Natural killer cell (primary cell): ENCODE measurements at regions not wholly inside any gene's neighbourhood (a gene's known extent, or its start where the extent isn't known, plus 50 kb on each side); places are given as distances from the start of the nearest gene placed in this dataset.

Experiments used
- ATAC-seq, 3 donors: fragments of 150-1000 bp in 2 of 3; fragments of 200-7000 bp in 1 of 3; cut with Tn5 transposase; 1 replicate in 1 of 3; 2 replicates in 2 of 3; pipeline ENCODE4 v1.10.0; 2021; ENCODE audit warnings: mild to moderate bottlenecking in 2 of 3, moderate library complexity in 2 of 3
- DNase-seq, 2 donors: peaks; one replicate each; pipeline versions ENCODE4 v3.0.0 to v3.0.0-alpha.2; 2013 to 2021; ENCODE audit warnings: mixed read lengths in 1 of 2
- H3K27ac ChIP-seq: one replicate; pipeline ENCODE4 v1.5.1; 2013; ENCODE audit warnings: mild to moderate bottlenecking, low read length
- H3K27me3 ChIP-seq: one replicate; pipeline ENCODE4 v1.6.1; 2013; ENCODE audit warnings: low read length; ENCODE audit not compliant: control insufficient read depth, insufficient read depth
- H3K36me3 ChIP-seq: one replicate; pipeline ENCODE4 v1.6.1; 2013; ENCODE audit warnings: low read length; ENCODE audit not compliant: control insufficient read depth, insufficient read depth
- H3K4me1 ChIP-seq: one replicate; pipeline ENCODE4 v1.6.1; 2013; ENCODE audit warnings: low read length; ENCODE audit not compliant: control insufficient read depth, insufficient read depth
- H3K4me3 ChIP-seq: one replicate; pipeline ENCODE4 v1.5.1; 2013; ENCODE audit warnings: low read length
- H3K9me3 ChIP-seq: one replicate; pipeline ENCODE4 v1.6.1; 2013; ENCODE audit warnings: low read length; ENCODE audit not compliant: control insufficient read depth, insufficient read depth
- H3K27ac Mint-ChIP-seq, 2 donors: one replicate each; pipeline ENCODE4 v1.8.0; 2022; ENCODE audit warnings: mild to moderate bottlenecking in 2 of 2, mixed read lengths in 2 of 2, moderate library complexity in 1 of 2
- H3K27me3 Mint-ChIP-seq, 2 donors: one replicate each; pipeline ENCODE4 v1.8.0; 2022; ENCODE audit warnings: low read depth in 2 of 2, mixed read lengths in 2 of 2
- H3K36me3 Mint-ChIP-seq: one replicate; pipeline ENCODE4 v1.8.0; 2022; ENCODE audit warnings: mixed read lengths
- H3K4me1 Mint-ChIP-seq, 2 donors: one replicate each; pipeline ENCODE4 v1.8.0; 2022; ENCODE audit warnings: mixed read lengths in 2 of 2
- H3K4me3 Mint-ChIP-seq: one replicate; pipeline ENCODE4 v1.8.0; 2022; ENCODE audit warnings: mild to moderate bottlenecking, moderate library complexity, mixed read lengths
- H3K9me3 Mint-ChIP-seq, 2 donors: one replicate each; pipeline ENCODE4 v1.8.0; 2022; ENCODE audit warnings: mixed read lengths in 2 of 2
- CTCF ChIP-seq: fragments of 200-600 bp; IDR thresholded peaks from one replicate; pipeline ENCODE4 v1.8.0; 2022; ENCODE audit warnings: antibody characterized with exemption
- WGBS: methylation state at CpG from one replicate; pipeline ENCODE4 v1.1.7; 2013; ENCODE audit warnings: missing lambda C conversion rate; ENCODE audit not compliant: insufficient coverage; 5-methylcytosine and 5-hydroxymethylcytosine counted together
- intact Hi-C: fragments of 100-400 bp; cut with micrococcal nuclease; formaldehyde crosslinking; loops from one replicate; pipeline ENCODE4 v1.14.2; 2022

GRCh38 chr13:106336668-106337067 is 198.8 kb downstream of the EFNB2 start:
- DNase-seq: no peak
- Mint-ChIP-seq H3K27me3 (no peaks in the 10 kb centered on the region), H3K4me3 (no peak overlapping the region)

GRCh38 chr13:106332621-106333020 is 202.8 kb downstream of the EFNB2 start:
- H3K27me3 Mint-ChIP-seq: no peaks in the 10 kb centered on the region
- Histone ChIP-seq H3K27me3 (no peaks in the 10 kb centered on the region), H3K4me1 (no peaks in the 10 kb centered on the region), H3K4me3 (no peak overlapping the region), H3K27ac (no peak overlapping the region), H3K36me3 (no peaks in the 10 kb centered on the region), H3K9me3 (no peaks in the 10 kb centered on the region)
- no peak overlapping the region for H3K4me3 Mint-ChIP-seq
- H3K27ac Mint-ChIP-seq: no peak overlapping the region
- WGBS: 83% methylated on average over 3 of the region's 4 CpGs
- no peaks in the 10 kb centered on the region for H3K9me3 Mint-ChIP-seq
- no peaks in the 10 kb centered on the region for H3K4me1 Mint-ChIP-seq
- TF ChIP-seq CTCF: no peak
- DNase-seq (no peak), ATAC-seq (no peak)
- no peaks in the 10 kb centered on the region for H3K36me3 Mint-ChIP-seq
- intact Hi-C loops: no loop called here

More at GRCh38 chr13:106336668-106337067, 198.8 kb downstream of the EFNB2 start:
- Mint-ChIP-seq H3K27ac (no peak overlapping the region), H3K4me1 (no peaks in the 10 kb centered on the region), H3K36me3 (peaks cover 20% of the 10 kb centered on the region), H3K9me3 (peaks cover 11 to 20% of the 10 kb centered on the region in 2 donors)
- no peak overlapping the region for H3K4me3 ChIP-seq
- no peaks in the 10 kb centered on the region for H3K27me3 ChIP-seq
- no peaks in the 10 kb centered on the region for H3K4me1 ChIP-seq
- intact Hi-C loops: no loop called here
- ATAC-seq: no peak
- 78% methylated on average over 5 of the region's 7 CpGs for WGBS
- H3K9me3 ChIP-seq: no peaks in the 10 kb centered on the region
- H3K36me3 ChIP-seq: no peaks in the 10 kb centered on the region
- no peak overlapping the region for H3K27ac ChIP-seq
- no peak for TF ChIP-seq CTCF

GRCh38 chr13:106331116-106331515 is 204.3 kb downstream of the EFNB2 start:
- TF ChIP-seq CTCF: no peak
- no peak overlapping the region for H3K4me3 ChIP-seq
- no peak for ATAC-seq
- no peaks in the 10 kb centered on the region for H3K9me3 ChIP-seq
- H3K27me3 ChIP-seq: no peaks in the 10 kb centered on the region
- no peak for DNase-seq
- no peaks in the 10 kb centered on the region for H3K36me3 Mint-ChIP-seq
- H3K27me3 Mint-ChIP-seq: no peaks in the 10 kb centered on the region
- H3K27ac ChIP-seq: no peak overlapping the region
- no peaks in the 10 kb centered on the region for H3K4me1 ChIP-seq
- H3K27ac Mint-ChIP-seq: no peak overlapping the region
- H3K4me3 Mint-ChIP-seq: no peak overlapping the region
- H3K9me3 Mint-ChIP-seq: no peaks in the 10 kb centered on the region
- no peaks in the 10 kb centered on the region for H3K4me1 Mint-ChIP-seq
- H3K36me3 ChIP-seq: no peaks in the 10 kb centered on the region
- 94% methylated on average over 4 of the region's 4 CpGs for whole genome bisulfite sequencing
- intact Hi-C loops: no loop called here

GRCh38 chr13:106329941-106330340 is 205.5 kb downstream of the EFNB2 start:
- intact Hi-C loops: no loop called here
- 86% methylated on average over 5 of the region's 5 CpGs for WGBS

More at GRCh38 chr13:106329941-106330340, 205.5 kb downstream of the EFNB2 start:
- Histone ChIP-seq H3K9me3 (no peaks in the 10 kb centered on the region), H3K27me3 (no peaks in the 10 kb centered on the region), H3K27ac (no peak overlapping the region), H3K36me3 (no peaks in the 10 kb centered on the region), H3K4me3 (no peak overlapping the region), H3K4me1 (no peaks in the 10 kb centered on the region)
- Mint-ChIP-seq H3K4me1 (no peaks in the 10 kb centered on the region), H3K27ac (no peak overlapping the region), H3K27me3 (no peaks in the 10 kb centered on the region), H3K4me3 (no peak overlapping the region), H3K36me3 (no peaks in the 10 kb centered on the region), H3K9me3 (no peaks in the 10 kb centered on the region)
- ATAC-seq (no peak), DNase-seq (no peak)
- no peak for TF ChIP-seq CTCF
